ENCODE measurements at regions not wholly inside any gene's neighbourhood (a gene's known extent, or its start where the extent isn't known, plus 50 kb on each side); places are given as distances from the start of the nearest gene placed in this dataset.

DNA sequence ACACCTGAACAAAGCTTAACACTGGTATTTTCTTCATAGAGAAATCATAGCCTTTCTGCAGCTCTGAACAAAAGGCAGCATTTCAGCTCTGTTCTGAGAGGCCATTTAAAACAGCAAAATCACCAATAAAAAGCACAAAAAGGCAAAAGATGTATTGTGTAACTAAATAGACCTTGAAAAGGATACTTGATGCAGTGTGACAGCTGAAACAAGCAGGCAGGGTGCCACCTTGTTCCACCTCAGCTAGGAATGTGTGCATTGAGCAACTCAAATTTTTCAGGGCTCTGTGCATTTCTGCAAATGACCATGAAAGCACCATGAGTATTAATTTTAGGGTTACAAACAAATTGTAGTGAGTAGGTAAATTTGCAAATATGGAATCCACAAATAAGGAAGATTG is 65.8 kb downstream of the RHOU start:
- no peak for TF ChIP-seq EZH2 (IDR thresholded peaks at IDR 0.05; ENCODE audit: low read depth, unreplicated experiment)
- no peak for TF ChIP-seq REST (IDR thresholded peaks at IDR 0.05; ENCODE audit: unreplicated experiment)
- TF ChIP-seq, protein P1, sequence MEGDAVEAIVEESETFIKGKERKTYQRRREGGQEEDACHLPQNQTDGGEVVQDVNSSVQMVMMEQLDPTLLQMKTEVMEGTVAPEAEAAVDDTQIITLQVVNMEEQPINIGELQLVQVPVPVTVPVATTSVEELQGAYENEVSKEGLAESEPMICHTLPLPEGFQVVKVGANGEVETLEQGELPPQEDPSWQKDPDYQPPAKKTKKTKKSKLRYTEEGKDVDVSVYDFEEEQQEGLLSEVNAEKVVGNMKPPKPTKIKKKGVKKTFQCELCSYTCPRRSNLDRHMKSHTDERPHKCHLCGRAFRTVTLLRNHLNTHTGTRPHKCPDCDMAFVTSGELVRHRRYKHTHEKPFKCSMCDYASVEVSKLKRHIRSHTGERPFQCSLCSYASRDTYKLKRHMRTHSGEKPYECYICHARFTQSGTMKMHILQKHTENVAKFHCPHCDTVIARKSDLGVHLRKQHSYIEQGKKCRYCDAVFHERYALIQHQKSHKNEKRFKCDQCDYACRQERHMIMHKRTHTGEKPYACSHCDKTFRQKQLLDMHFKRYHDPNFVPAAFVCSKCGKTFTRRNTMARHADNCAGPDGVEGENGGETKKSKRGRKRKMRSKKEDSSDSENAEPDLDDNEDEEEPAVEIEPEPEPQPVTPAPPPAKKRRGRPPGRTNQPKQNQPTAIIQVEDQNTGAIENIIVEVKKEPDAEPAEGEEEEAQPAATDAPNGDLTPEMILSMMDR (conservative IDR thresholded peaks at IDR 0.05; ENCODE audit: low read depth in 2 of 2): no peak
- TF ChIP-seq POLR2AphosphoS5 (IDR thresholded peaks at IDR 0.05; ENCODE audit: low read depth): no peak
- TF ChIP-seq, protein P2, sequence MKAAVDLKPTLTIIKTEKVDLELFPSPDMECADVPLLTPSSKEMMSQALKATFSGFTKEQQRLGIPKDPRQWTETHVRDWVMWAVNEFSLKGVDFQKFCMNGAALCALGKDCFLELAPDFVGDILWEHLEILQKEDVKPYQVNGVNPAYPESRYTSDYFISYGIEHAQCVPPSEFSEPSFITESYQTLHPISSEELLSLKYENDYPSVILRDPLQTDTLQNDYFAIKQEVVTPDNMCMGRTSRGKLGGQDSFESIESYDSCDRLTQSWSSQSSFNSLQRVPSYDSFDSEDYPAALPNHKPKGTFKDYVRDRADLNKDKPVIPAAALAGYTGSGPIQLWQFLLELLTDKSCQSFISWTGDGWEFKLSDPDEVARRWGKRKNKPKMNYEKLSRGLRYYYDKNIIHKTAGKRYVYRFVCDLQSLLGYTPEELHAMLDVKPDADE (IDR thresholded peaks at IDR 0.05): no peak
- no peak for TF ChIP-seq EZH2phosphoT487 (IDR thresholded peaks at IDR 0.05; ENCODE audit: unreplicated experiment)
- TF ChIP-seq CREB1 (CRISPR knock-in tag; IDR thresholded peaks at IDR 0.05; ENCODE audit: low read depth): no peak
- no peak for TF ChIP-seq ZNF114 (CRISPR knock-in tag; IDR thresholded peaks at IDR 0.05)
- TF ChIP-seq ZNF331 (CRISPR knock-in tag; IDR thresholded peaks at IDR 0.05; ENCODE audit: low read depth): no peak
- no peak for TF ChIP-seq JUNB (IDR thresholded peaks at IDR 0.05; ENCODE audit: unreplicated experiment)
- no peak for TF ChIP-seq NANOG (IDR thresholded peaks at IDR 0.05; ENCODE audit: borderline replicate concordance)
- TF ChIP-seq STAT1 (IDR thresholded peaks at IDR 0.05; ENCODE audit: unreplicated experiment): no peak
- TF ChIP-seq, protein P3, sequence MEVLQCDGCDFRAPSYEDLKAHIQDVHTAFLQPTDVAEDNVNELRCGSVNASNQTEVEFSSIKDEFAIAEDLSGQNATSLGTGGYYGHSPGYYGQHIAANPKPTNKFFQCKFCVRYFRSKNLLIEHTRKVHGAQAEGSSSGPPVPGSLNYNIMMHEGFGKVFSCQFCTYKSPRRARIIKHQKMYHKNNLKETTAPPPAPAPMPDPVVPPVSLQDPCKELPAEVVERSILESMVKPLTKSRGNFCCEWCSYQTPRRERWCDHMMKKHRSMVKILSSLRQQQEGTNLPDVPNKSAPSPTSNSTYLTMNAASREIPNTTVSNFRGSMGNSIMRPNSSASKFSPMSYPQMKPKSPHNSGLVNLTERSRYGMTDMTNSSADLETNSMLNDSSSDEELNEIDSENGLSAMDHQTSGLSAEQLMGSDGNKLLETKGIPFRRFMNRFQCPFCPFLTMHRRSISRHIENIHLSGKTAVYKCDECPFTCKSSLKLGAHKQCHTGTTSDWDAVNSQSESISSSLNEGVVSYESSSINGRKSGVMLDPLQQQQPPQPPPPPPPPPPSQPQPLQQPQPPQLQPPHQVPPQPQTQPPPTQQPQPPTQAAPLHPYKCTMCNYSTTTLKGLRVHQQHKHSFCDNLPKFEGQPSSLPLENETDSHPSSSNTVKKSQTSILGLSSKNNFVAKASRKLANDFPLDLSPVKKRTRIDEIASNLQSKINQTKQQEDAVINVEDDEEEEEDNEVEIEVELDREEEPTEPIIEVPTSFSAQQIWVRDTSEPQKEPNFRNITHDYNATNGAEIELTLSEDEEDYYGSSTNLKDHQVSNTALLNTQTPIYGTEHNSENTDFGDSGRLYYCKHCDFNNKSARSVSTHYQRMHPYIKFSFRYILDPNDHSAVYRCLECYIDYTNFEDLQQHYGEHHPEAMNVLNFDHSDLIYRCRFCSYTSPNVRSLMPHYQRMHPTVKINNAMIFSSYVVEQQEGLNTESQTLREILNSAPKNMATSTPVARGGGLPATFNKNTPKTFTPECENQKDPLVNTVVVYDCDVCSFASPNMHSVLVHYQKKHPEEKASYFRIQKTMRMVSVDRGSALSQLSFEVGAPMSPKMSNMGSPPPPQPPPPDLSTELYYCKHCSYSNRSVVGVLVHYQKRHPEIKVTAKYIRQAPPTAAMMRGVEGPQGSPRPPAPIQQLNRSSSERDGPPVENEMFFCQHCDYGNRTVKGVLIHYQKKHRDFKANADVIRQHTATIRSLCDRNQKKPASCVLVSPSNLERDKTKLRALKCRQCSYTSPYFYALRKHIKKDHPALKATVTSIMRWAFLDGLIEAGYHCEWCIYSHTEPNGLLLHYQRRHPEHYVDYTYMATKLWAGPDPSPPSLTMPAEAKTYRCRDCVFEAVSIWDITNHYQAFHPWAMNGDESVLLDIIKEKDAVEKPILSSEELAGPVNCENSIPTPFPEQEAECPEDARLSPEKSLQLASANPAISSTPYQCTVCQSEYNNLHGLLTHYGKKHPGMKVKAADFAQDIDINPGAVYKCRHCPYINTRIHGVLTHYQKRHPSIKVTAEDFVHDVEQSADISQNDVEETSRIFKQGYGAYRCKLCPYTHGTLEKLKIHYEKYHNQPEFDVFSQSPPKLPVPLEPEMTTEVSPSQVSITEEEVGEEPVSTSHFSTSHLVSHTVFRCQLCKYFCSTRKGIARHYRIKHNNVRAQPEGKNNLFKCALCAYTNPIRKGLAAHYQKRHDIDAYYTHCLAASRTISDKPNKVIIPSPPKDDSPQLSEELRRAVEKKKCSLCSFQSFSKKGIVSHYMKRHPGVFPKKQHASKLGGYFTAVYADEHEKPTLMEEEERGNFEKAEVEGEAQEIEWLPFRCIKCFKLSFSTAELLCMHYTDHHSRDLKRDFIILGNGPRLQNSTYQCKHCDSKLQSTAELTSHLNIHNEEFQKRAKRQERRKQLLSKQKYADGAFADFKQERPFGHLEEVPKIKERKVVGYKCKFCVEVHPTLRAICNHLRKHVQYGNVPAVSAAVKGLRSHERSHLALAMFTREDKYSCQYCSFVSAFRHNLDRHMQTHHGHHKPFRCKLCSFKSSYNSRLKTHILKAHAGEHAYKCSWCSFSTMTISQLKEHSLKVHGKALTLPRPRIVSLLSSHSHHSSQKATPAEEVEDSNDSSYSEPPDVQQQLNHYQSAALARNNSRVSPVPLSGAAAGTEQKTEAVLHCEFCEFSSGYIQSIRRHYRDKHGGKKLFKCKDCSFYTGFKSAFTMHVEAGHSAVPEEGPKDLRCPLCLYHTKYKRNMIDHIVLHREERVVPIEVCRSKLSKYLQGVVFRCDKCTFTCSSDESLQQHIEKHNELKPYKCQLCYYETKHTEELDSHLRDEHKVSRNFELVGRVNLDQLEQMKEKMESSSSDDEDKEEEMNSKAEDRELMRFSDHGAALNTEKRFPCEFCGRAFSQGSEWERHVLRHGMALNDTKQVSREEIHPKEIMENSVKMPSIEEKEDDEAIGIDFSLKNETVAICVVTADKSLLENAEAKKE (CRISPR knock-in tag; IDR thresholded peaks at IDR 0.05): no peak

Data from GM23338 (cell line).